ENCODE measurements at regions not wholly inside any gene's neighbourhood (a gene's known extent, or its start where the extent isn't known, plus 50 kb on each side); places are given as distances from the start of the nearest gene placed in this dataset.
"Not testable (repeated sequence)": the region's sequence is repeated elsewhere in the genome, so short reads cannot be mapped to it uniquely, and the experiment has no call there.

- no peak for DNase-seq (ENCODE audit: low read depth)
Measured at GRCh38 chr1:157288996-157289395, 150.8 kb upstream of the ETV3 start.

GRCh38 chr1:157288492-157288891 lies 150.3 kb upstream of the ETV3 start:
- DNase-seq (ENCODE audit: low read depth): no peak

- no peak for DNase-seq (ENCODE audit: low read depth)
Measured at GRCh38 chr1:157288006-157288405, 149.8 kb upstream of the ETV3 start.

GRCh38 chr1:157287462-157287861 lies 149.3 kb upstream of the ETV3 start:
- no peak for DNase-seq (ENCODE audit: low read depth)

GRCh38 chr1:157286646-157287420 lies 148.6 kb upstream of the ETV3 start:
- DNase-seq (ENCODE audit: low read depth): no peak

GRCh38 chr1:157286096-157286495 lies 147.9 kb upstream of the ETV3 start:
- no peak for DNase-seq (ENCODE audit: low read depth)

- DNase-seq (ENCODE audit: low read depth): no peak
Measured at GRCh38 chr1:157284451-157284850, 146.3 kb upstream of the ETV3 start.

- DNase-seq (ENCODE audit: low read depth): no peak
Measured at GRCh38 chr1:157279802-157280140, 141.6 kb upstream of the ETV3 start.

GRCh38 chr1:157279138-157279801 lies 141.1 kb upstream of the ETV3 start:
- no peak for DNase-seq (ENCODE audit: low read depth)

GRCh38 chr1:157278383-157279137 lies 140.4 kb upstream of the ETV3 start:
- DNase-seq (ENCODE audit: low read depth): no peak

- no peak for DNase-seq (ENCODE audit: low read depth)
Measured at GRCh38 chr1:157277913-157278312, 139.7 kb upstream of the ETV3 start.

GRCh38 chr1:157277281-157277680 lies 139.1 kb upstream of the ETV3 start:
- DNase-seq (ENCODE audit: low read depth): no peak

GRCh38 chr1:157274698-157275534 lies 136.7 kb upstream of the ETV3 start:
- DNase-seq (ENCODE audit: low read depth): no peak

- DNase-seq (ENCODE audit: low read depth): no peak
Measured at GRCh38 chr1:157272729-157273524, 134.7 kb upstream of the ETV3 start.

- DNase-seq (ENCODE audit: low read depth): no peak
Measured at GRCh38 chr1:157272264-157272663, 134.1 kb upstream of the ETV3 start.

GRCh38 chr1:157270705-157271274 lies 132.6 kb upstream of the ETV3 start:
- no peak for DNase-seq (ENCODE audit: low read depth)

GRCh38 chr1:157269656-157270375 lies 131.6 kb upstream of the ETV3 start:
- no peak for DNase-seq (ENCODE audit: low read depth)

GRCh38 chr1:157262891-157263290 lies 124.7 kb upstream of the ETV3 start:
- DNase-seq (ENCODE audit: low read depth): no peak

GRCh38 chr1:157262422-157262821 lies 124.2 kb upstream of the ETV3 start:
- DNase-seq (ENCODE audit: low read depth): no peak

GRCh38 chr1:157255891-157256290 lies 117.7 kb upstream of the ETV3 start:
- not testable (repeated sequence) for DNase-seq (ENCODE audit: low read depth)
